ENCODE measurements at regions not wholly inside any gene's neighbourhood (a gene's known extent, or its start where the extent isn't known, plus 50 kb on each side); places are given as distances from the start of the nearest gene placed in this dataset.
"Not testable (repeated sequence)": the region's sequence is repeated elsewhere in the genome, so short reads cannot be mapped to it uniquely, and the experiment has no call there.

DNA sequence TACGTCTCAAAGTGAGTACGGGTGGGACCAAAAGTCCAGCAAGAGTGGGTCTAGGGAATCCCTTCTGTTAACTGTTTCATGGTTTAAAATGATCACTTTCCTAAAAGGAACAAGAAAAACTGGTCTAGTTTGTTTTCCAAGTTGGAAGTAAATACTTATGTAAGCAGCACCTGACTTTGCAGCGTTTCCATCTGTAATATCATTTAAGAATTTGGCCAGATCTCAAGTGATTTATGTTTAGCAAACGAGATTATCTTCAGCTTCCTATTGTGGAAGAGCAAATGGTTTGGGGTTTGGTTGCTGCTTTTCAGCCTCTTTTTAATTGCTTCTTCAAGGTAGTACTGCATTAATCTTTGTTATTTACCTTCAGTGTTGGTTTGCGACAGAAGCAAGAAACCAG, 50.4 kb downstream of the FHIP1A start:
- no peak for FAIRE-seq

DNA sequence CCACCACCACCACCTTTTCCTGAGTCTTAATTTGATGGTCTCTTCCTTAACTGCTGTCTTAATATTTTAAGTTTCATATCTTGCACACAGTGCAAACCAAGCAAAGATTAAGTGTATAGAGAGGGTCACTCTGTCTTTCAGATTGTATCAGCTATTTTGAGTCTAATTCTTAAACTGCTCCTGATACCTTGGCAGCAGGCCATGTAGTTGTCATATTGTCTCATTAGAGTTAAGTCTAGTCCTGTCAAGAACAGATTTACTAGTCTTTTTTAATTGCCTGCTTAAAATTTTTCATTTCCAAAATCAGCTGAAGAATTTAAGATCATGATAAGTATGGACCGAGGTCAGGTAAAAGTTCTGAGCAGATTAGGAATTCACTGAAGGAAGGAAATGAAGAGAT, 51.5 kb downstream of the FHIP1A start:
- FAIRE-seq, result no peak

- FAIRE-seq, result no peak
Measured at GRCh38 chr4:151462554-151462953, 53.6 kb downstream of the FHIP1A start.

DNA sequence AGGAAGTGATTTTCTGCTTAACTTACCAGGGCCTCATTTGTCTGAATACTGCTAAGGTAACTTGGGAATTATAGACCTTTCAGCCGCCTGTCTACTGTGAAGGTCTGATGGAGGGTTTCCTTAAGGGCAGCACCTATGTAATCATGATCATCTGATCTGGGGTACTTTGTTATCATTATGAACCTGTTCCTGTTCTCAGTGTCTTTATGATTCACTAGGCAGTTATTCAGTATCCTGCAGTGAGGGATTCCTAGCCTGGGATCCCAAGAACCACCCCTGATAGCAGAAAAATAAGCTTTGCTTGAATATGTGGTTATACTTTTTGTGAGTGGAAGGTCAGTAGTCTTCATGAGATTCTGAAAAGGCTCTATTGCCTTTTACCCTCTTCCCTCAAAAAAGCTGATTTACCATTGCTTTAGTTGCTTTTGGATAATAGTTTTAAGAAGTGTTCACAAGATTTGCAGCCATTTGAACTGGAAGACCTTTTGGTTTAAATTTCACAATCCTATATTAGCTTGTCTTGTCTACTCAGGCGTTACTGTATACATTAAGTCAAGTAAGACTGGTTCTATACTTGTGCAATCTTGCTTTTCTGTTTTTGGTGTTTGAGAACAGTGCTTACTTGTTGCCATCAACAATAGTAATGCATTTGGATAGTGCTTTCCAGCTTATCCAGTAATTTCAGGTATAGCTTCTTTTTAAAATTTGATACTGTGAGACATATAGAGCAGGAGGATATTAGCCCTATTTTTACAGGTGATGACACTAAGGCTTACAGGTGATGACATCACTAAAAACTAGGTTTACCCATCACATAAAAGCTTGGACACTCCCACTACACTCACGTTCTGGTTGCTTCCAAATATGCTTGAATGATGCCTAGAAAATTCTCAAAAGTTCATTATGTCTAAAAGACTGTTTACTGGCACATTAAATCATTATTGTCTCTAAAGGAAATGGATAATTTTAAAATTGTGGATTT, 60.0 kb downstream of the FHIP1A start:
- FAIRE-seq, result no peak

DNA sequence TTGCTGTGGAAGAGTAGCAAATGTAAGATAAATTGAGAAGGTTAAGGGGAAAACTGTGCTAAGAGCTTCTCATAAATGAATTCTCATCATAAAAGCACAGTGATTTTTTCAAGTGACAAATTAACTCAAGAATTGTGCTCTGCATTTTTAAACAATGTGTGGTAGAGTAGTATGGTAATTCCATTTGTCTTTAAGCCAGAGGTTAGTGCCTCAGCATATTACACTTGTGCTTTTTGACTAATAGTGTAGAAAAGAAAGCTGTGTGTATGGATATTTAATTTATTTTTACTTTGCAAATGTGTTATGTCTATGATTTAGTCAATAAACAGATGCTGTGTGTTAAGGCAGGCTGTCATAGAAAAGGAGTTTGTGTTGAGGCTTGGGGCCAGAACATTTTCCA, 61.0 kb downstream of the FHIP1A start:
- no peak for FAIRE-seq

GRCh38 chr4:151471728-151472127, 62.8 kb downstream of the FHIP1A start:
- FAIRE-seq, result no peak

DNA sequence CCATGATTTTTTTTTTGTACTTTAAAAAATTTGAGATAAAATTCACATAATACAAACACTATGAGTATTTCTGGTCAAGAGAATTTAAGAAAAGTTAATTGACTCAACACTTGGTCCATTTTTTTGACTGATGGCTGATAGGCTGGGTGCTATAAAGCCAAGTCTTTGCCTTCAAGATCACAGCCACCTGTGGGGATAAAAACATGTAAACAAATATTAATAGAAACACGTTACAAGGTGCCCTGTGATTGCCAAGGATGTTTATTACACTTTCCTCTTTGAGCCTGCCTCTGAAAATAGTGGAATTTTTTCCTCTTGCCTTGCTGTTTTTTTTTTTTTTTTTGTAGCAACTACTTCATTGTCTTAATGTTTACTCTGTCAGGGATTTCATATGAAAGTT, 63.3 kb downstream of the FHIP1A start:
- no peak for FAIRE-seq

DNA sequence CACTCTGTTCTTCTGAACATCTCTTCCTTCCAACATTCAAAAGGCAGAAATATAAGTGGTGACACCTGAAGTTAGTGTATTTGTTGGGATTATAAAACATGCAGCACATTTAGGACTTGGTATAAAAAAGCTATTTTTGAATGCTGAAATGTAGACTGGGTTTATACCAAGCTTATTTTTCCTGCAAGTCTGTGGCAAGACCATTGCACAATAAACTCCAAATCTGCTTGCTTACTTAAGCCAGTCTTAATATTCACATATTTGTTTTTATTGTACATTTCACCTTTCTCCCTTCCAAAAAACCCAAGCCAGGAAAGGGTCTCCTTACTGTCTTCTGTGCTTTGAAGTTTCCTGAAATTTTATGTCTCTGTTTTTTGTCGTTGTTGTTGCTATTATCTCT, 63.7 kb downstream of the FHIP1A start:
- no peak for FAIRE-seq

DNA sequence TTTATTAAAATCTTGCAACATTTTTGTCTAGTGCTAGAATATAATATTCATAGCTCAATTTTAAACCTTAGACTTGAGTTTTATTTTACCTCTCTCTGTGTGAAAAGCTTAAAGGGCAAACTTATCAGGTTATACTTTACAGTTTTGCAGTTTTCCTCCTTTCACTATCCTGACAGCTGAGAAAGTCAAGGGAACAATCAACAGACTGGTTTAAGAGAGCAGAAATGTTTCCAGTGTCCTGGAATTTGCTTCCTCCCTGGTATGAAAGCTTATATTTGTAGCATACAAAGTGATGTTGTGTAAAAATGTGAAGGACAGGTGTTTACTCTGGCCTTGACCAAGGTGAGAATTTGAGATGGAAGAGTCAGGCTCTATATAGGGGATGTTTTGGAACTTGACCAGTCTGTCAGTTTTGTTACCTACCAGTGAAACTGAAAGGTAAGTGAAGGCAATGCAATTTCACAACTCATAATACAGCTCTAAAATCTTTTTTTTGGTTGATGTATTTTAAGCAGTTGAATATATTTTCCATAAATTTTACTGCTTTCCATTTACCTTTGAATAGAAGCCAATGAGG, 64.6 kb downstream of the FHIP1A start:
- FAIRE-seq, result no peak

DNA sequence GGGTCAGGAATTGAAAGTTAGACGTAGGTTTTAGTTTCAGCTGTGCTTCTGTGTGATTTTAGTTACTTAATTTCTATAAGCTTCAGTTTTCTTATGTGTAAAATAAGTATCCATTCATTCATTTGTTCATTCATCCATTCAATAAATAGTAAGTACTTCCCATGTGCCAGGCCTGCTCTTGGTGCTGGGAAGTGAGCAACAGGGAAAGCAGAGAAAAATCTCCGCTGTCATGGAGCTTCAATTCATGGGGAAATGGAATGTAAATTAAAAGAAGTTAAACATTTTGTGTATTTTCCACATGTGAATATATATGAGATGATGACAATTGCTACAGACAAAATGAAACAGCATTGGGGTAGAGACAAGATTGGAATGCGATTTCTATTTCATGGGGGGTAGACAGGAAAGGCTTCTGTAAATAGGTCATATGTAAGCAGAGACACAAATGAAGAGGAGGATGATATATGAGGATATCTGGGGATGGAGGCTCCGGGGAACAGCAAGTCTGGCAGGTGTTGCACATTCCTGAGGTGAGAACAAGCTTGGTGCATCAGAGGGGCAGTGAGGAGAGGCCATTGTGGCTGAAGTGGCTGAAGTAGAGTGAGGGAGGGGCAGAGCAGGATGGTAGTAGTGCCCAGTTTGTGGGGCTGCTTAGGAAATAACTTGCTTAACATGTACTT, 66.2 kb downstream of the FHIP1A start:
- FAIRE-seq, result no peak

- FAIRE-seq, result no peak
Measured at GRCh38 chr4:151481813-151482212, 72.8 kb downstream of the FHIP1A start.

DNA sequence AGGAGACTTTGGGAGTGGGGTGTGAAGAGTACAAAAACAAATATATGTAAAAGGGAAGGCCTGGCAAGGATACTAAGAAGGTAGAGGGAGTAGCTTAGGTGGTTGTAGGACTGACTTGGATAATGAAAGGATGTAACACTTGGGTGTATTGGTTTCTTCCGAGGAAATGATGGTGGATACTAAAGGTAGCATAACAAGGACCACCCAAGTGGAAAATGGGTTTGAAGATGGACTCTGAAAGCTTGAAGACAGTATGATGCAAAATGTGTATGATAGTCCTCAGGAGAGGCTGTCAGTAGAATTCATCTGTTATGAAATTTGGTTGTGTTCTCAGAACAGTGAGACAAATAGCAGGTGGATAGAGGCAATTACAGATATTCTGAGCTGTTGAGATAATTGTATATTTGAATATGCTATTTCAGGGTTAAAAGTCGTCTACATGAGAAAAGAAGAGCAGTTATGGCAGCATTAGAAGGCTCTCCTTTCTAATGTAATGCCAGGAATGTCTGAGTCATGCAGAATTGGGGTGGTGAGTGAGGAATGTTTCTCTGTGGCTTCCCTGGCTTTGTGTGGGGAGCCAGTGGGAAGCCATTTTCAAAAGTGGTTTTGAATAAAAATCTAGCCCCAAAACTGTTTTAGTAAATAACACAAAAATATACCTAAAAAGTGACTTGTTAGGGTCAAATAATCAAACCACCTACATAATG, 75.6 kb downstream of the FHIP1A start:
- FAIRE-seq, result no peak

GRCh38 chr4:151485541-151486131, 76.7 kb downstream of the FHIP1A start:
- FAIRE-seq, result no peak

DNA sequence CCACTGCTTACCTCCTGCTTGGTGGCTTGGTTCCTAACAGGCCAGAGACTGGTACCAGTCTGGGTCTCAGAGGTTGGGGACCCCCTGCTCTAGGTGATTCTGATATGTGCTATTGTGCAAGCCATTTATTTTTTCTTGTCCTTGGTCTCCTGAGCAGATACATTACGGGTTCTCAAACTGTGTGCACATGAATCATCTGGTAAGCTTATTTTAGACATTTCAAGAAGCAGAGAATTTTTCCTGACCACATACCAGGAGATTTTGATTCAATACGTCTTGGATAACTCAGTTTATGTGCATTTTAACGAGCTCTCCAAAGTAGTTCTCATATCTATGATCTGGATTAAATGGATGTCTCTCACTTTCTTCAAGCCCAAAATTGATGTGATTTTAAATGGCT, 77.2 kb downstream of the FHIP1A start:
- FAIRE-seq, result no peak

GRCh38 chr4:151488968-151489367, 80.0 kb downstream of the FHIP1A start:
- no peak for FAIRE-seq

GRCh38 chr4:151489462-151490203, 80.7 kb downstream of the FHIP1A start:
- no peak for FAIRE-seq

DNA sequence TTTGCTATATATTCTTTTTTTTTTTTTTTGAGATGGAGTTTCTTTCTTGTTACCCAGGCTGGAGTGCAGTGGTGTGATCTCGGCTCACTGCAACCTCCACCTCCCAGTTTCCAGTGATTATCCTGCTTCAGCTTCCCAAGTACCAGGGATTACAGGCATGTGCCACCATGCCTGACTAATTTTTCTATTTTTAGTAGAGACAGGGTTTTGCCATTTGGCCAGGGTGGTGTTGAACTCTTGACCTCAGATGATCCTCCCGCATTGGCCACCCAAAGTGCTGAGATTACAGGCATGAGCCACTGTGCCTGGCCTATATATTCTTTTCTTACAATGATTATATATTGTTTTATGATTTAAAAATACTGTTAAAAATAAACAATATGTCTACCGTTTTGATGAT, 86.6 kb downstream of the FHIP1A start:
- not testable (repeated sequence) for FAIRE-seq

GRCh38 chr4:151511548-151511947, 102.6 kb downstream of the FHIP1A start:
- not testable (repeated sequence) for FAIRE-seq

GRCh38 chr4:151517896-151518295, 108.9 kb downstream of the FHIP1A start:
- no peak for FAIRE-seq

GRCh38 chr4:151518359-151518758, 109.4 kb downstream of the FHIP1A start:
- no peak for FAIRE-seq

- no peak for FAIRE-seq
Measured at GRCh38 chr4:151519728-151520415, 110.9 kb downstream of the FHIP1A start.

Measured in colon (tissue), 2 donors.